Stimulated activated naive CD8-positive, alpha-beta T cell treated with anti-CD3 and anti-CD28 coated beads, Interleukin-15, Interleukin-2, amounts not matched to agents 100 ng/mL and 50 ng/mL, for 24 hours (primary cell): ENCODE measurements at regions not wholly inside any gene's neighbourhood (a gene's known extent, or its start where the extent isn't known, plus 50 kb on each side); places are given as distances from the start of the nearest gene placed in this dataset.

ENCODE experiments used
- H3K27ac Mint-ChIP-seq: one replicate; pipeline ENCODE4 v1.8.0; 2021; ENCODE audit warnings: mild to moderate bottlenecking, mixed read lengths
- H3K27me3 Mint-ChIP-seq: one replicate; pipeline ENCODE4 v1.8.0; 2021; ENCODE audit warnings: mixed read lengths
- H3K36me3 Mint-ChIP-seq: one replicate; pipeline ENCODE4 v1.8.0; 2021; ENCODE audit warnings: low read depth, mixed read lengths
- H3K4me1 Mint-ChIP-seq: one replicate; pipeline ENCODE4 v1.8.0; 2021; ENCODE audit warnings: low read depth, mixed read lengths
- H3K4me3 Mint-ChIP-seq: one replicate; pipeline ENCODE4 v1.8.0; 2021; ENCODE audit warnings: mild to moderate bottlenecking, mixed read lengths
- H3K9me3 Mint-ChIP-seq: one replicate; pipeline ENCODE4 v1.8.0; 2021; ENCODE audit warnings: mixed read lengths

DNA sequence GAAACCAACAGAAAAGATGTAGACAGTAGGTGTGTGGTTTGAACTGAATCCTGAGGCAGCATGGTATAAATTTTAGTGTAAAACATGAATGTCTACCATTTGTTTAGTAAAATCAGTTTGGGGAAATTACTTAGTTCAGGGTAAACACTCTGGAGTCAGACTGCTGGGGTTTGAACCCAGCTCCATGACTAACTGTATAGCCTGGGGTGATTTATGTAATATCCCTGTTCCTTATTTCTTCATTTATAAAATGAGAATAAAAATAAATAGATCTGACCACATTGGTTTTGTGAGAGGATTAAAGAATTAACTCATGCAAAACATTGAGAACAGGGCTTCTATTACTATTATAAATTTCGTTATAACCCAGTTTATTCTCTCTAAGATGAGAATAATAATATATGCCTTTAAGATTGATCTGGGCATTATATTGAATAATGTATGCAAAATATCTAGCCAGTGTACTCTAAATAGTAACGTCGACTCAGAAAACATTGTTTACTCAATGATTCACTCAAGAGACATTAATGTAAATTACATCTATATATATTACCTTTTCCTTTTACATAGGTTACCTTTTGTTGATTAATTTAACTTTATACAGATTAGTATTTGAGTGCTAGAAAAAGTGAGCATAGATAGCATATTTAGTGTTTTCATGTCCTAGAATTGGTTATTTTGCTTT lies 120.6 kb upstream of the KCNJ16 start:
- Mint-ChIP-seq H3K4me1 (no peaks in the 10 kb centered on the region), H3K36me3 (no peaks in the 10 kb centered on the region), H3K27ac (no peak overlapping the region), H3K27me3 (no peaks in the 10 kb centered on the region), H3K4me3 (no peak overlapping the region), H3K9me3 (peaks cover 5% of the 10 kb centered on the region)

DNA sequence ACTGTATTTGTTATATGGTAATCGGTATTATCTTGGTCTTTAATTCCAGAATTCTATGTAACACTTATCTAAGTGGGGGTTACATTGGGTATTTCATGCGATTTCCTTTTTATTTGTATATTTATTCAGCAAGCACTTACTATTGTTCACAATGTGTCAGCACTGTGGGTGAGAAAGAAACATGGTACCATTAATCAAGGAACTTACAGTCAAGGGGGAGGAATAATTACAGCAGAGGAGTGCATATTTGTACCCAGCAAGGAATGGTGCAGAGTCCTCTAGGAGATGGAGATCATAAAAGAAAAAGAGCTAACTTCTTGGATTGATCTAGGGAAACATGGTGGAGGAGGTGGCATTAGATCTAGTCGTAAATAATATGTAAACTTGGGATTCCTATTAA lies 117.0 kb upstream of the KCNJ16 start:
- no peaks in the 10 kb centered on the region for H3K9me3 Mint-ChIP-seq
- no peaks in the 10 kb centered on the region for H3K27me3 Mint-ChIP-seq
- H3K4me3 Mint-ChIP-seq = no peak overlapping the region
- no peaks in the 10 kb centered on the region for H3K4me1 Mint-ChIP-seq
- no peaks in the 10 kb centered on the region for H3K36me3 Mint-ChIP-seq
- H3K27ac Mint-ChIP-seq = no peak overlapping the region

DNA sequence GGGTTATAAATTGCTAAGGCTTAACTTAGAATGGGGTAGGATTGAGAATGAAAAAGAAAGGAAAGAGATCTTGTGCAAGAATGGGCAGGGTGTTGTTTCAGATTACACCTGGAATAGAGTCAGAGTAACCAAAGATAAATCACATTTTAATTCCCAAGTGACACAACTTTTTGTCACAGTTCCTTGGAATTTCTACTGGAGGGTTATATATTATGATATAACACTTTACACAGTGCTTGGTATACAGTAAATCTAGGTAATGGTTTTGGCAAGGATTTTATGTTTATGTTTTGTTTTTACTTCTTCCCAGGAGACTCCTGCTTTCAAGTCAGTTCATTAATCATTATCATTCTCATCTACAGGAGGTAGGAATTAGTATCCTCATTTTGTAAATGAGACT lies 115.7 kb upstream of the KCNJ16 start:
- Mint-ChIP-seq H3K27me3 (no peaks in the 10 kb centered on the region), H3K4me3 (no peak overlapping the region), H3K27ac (no peak overlapping the region), H3K9me3 (no peaks in the 10 kb centered on the region), H3K4me1 (no peaks in the 10 kb centered on the region), H3K36me3 (no peaks in the 10 kb centered on the region)

DNA sequence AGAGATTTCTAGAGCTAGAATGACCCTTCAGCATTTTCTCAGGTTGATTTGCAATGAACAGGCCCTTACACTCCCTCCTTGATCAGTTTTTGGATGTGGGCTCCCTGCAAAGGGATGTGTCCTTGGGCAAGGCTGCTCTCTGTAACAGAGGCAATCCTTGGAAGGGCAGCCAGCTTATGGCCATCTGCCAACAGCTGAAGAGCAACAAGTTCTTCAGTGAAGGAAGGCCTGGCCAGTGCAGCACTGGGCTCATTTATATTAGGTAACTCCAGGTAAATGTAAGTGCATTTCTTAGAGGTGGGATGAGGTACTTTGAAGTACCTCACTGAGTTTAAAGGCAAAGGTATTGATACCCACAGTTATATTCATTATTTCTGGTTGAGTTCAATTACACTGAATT lies 114.3 kb upstream of the KCNJ16 start:
- H3K4me1 Mint-ChIP-seq = no peaks in the 10 kb centered on the region
- no peak overlapping the region for H3K27ac Mint-ChIP-seq
- H3K9me3 Mint-ChIP-seq = no peaks in the 10 kb centered on the region
- H3K4me3 Mint-ChIP-seq = no peak overlapping the region
- no peaks in the 10 kb centered on the region for H3K36me3 Mint-ChIP-seq
- H3K27me3 Mint-ChIP-seq = peaks cover 3% of the 10 kb centered on the region

DNA sequence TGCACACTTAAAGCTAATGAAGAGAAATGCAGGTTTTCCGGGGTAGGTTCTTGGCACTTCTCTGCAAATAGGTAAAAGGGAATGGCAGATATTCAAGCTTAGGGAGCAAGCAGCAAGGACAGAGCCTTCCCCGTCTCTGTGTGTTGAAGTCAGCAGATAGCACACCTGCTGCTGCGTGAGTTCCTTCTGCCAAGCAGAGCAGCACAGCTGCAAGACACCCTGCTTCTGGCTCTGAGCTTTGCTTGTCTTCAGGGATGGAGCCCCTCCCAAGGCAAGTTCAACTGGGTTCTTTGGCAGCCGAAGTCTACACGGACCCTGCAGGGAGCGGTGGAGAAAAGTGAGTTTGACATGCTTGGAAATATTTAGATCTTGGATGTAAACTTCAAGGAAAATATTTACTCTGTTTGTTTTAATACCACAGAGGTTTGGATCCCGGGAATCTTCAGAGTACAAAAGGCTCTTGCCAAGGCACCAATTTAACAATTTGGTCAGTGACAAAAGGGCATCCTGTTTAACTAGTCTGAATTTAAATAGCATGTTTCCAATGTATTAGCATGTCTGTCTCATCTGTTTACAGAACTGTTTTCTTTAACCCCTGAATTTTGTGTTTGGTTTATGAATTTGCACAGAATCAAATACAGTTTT lies 113.4 kb upstream of the KCNJ16 start:
- Mint-ChIP-seq H3K9me3 (peaks cover 5% of the 10 kb centered on the region), H3K4me1 (no peaks in the 10 kb centered on the region), H3K27me3 (peaks cover 3% of the 10 kb centered on the region), H3K36me3 (no peaks in the 10 kb centered on the region), H3K27ac (no peak overlapping the region), H3K4me3 (no peak overlapping the region)

DNA sequence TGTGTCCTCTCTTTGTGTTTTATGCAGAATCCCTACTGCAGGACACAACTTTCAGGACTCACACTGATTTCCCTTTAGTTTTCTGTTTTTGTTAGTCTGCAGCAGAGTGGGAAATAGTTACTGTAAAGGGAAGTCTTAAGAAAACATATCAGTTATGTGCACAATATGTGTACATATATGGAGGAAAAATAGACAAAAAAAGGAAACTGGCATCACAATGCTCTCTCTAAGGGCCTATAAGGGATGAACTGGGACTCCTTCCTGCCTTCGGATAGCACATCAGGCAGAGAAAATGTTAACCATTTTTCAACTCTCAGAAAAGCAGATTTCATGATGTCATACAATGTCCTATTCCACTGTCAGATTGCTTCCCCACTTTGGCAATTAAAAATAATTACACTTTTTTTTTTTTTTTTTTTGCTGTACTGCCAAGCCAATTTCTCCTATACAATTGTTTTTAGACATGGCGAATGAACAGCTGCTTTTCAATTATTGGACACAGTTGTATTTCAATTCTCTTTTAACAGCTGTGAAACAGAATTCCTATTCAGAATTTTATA lies 112.5 kb upstream of the KCNJ16 start:
- Mint-ChIP-seq H3K9me3 (peaks cover 5% of the 10 kb centered on the region), H3K27me3 (peaks cover 3% of the 10 kb centered on the region), H3K36me3 (no peaks in the 10 kb centered on the region), H3K4me1 (no peaks in the 10 kb centered on the region), H3K27ac (no peak overlapping the region), H3K4me3 (no peak overlapping the region)

DNA sequence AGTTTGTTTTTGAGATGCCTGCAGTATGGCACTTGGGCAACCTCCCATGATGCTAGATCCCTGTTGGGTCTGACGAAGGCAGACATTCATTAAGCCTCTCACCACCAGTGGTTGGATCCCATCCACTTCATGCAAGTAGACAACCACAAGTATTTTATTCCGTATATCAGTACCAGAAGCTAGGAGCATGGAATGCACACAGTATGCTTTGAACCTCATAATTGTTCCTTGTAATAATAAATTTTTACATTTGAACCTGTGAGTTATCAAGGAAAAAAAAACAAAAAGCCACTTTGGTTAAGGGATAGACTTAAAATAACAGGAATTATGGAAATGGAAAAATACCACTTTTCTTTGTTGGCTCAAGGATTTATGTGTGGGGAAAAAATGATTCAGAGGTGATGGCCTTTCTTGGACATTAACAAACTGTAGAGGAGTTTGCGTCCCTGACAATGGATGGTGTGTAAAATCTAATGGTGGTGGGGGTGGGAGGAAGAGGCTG lies 107.1 kb upstream of the KCNJ16 start:
- Mint-ChIP-seq H3K36me3 (no peaks in the 10 kb centered on the region), H3K9me3 (peaks cover 5% of the 10 kb centered on the region), H3K27ac (no peak overlapping the region)

DNA sequence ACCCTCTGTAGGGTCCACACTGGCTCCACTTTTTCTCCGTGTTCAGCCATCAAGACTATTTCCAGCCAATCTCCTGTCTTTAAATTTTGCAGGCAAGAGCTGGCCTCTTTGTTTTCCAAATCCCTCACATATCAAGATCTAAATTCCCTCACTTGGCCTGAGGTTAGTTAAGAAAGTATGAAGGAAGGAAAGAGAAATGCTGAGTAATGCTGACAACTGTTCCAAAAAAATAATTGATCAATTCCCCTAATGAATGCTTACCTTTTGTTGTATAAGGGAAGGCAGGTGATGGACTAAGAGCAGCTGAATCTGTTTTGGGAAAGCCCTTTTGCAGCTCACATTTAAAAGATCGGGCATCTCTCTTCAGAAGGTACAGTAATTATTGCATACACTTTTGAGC lies 105.1 kb upstream of the KCNJ16 start:
- H3K4me1 Mint-ChIP-seq = no peaks in the 10 kb centered on the region
- peaks cover 8% of the 10 kb centered on the region for H3K9me3 Mint-ChIP-seq
- no peak overlapping the region for H3K27ac Mint-ChIP-seq
- H3K36me3 Mint-ChIP-seq = no peaks in the 10 kb centered on the region
- H3K27me3 Mint-ChIP-seq = peaks cover 3% of the 10 kb centered on the region
- H3K4me3 Mint-ChIP-seq = no peak overlapping the region

More for the DNA sequence above, 107.1 kb upstream of the KCNJ16 start:
- Mint-ChIP-seq H3K4me3 (no peak overlapping the region), H3K27me3 (peaks cover 3% of the 10 kb centered on the region), H3K4me1 (no peaks in the 10 kb centered on the region)

DNA sequence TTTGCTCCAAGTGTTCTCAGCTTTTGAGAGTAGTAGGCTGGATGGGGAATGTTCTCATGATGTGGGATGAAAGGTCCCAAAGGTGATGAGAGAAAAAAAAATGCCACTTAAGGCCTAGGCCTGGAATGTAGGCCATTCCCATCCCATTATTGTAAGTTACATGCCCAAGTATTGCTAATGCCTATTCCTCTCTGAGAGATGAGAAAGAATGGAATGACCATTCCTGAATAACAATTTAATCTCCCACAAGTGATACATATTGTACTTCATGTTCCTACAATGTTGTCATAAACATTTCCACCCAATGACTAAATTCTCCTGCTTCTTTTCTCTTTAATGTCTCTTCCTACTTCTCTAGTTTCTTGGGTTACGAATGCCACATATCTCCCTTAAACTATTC lies 102.8 kb upstream of the KCNJ16 start:
- H3K36me3 Mint-ChIP-seq = no peaks in the 10 kb centered on the region
- peaks cover 3% of the 10 kb centered on the region for H3K9me3 Mint-ChIP-seq
- no peaks in the 10 kb centered on the region for H3K4me1 Mint-ChIP-seq
- H3K27ac Mint-ChIP-seq = no peak overlapping the region
- H3K4me3 Mint-ChIP-seq = no peak overlapping the region
- no peaks in the 10 kb centered on the region for H3K27me3 Mint-ChIP-seq

DNA sequence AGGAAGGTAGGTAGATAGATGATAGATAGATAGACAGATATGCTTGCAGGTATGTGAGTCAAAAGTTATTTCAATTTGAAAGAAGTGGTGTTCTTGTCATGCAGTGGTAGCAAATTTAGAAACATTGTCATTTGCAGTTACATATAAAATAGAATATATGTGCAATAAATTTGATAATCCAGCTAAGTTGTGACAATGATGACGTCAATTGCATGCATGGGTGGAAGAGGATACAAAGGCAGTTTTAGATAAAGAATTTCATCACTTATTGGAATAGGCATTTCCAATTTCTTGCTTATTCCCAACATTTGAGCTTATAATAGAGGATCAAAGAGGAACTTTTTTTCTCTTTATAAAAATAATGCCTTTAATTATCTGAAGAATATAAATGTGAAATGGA lies 99.2 kb upstream of the KCNJ16 start:
- Mint-ChIP-seq H3K9me3 (peaks cover 3% of the 10 kb centered on the region), H3K4me1 (no peaks in the 10 kb centered on the region), H3K27ac (no peak overlapping the region), H3K36me3 (no peaks in the 10 kb centered on the region), H3K4me3 (no peak overlapping the region), H3K27me3 (no peaks in the 10 kb centered on the region)

DNA sequence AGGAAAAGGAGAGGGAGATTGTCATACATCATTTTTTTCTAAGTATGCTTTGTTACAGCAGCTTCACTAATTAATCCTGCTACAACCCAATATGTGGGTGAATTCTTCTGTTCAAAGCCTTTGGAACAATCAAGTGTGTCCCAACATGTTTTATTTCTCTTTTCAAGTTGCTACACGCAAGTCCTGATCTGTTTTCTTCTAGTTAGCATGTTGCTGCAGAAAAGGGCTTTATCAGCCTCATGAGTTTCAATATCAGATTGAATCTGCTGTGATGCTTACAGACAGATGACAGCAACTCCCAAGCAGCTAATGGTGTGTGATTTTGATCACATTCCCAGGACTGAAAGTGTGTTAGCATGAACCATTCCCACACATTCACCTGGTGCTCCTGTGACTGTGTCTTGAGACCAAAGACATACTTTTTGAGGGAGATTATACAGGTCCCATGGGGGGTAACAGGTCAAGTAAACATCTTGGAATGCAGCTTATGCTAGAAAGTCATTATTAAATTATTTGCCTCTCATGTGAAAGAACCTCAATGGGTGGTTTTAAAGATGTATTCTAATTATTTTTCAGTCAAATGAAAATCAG lies 96.9 kb upstream of the KCNJ16 start:
- Mint-ChIP-seq H3K27me3 (no peaks in the 10 kb centered on the region), H3K4me3 (no peak overlapping the region), H3K27ac (no peak overlapping the region), H3K4me1 (no peaks in the 10 kb centered on the region), H3K36me3 (no peaks in the 10 kb centered on the region), H3K9me3 (peaks cover 3% of the 10 kb centered on the region)

DNA sequence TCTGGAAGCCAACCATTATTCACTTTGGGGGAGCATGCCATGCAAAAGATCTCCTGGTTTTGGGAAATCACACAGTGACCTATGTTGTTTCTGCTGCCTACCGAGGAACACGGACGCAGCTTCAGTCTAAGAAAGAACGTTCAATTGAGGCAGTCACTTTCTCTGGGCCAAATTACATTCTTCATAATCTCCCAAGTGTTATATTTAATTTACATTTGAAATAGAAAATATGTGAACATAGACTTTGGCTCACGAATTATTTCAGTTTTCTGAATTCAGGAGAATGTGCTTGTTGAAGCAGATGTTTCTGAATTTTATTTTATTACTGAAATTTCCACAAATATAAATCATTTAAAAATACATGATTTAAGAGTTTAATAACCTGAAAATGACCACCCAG lies 93.6 kb upstream of the KCNJ16 start:
- no peaks in the 10 kb centered on the region for H3K27me3 Mint-ChIP-seq
- H3K4me1 Mint-ChIP-seq = no peaks in the 10 kb centered on the region
- H3K36me3 Mint-ChIP-seq = no peaks in the 10 kb centered on the region
- peaks cover under 1% of the 10 kb centered on the region for H3K9me3 Mint-ChIP-seq
- H3K4me3 Mint-ChIP-seq = no peak overlapping the region
- no peak overlapping the region for H3K27ac Mint-ChIP-seq

DNA sequence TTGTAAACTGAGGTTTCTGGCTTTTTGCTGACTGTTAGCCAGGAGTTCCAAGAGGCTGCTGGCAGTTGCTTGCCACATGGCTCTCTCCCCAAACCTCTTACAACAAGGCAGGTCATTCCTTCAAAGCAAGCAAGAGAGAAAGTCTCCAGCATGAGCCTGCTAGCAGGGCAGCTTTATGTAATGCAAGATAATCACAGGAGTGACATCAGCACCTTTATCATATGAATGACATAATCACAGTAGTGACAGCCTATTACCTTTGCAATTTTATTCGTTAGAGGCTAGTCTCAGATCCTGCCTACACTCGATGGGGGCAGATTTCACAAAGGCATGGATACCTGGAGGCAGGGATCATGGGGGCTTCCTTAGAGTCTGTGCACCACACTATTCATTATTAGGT lies 79.5 kb upstream of the KCNJ16 start:
- Mint-ChIP-seq H3K27ac (no peak overlapping the region), H3K9me3 (peaks cover 5% of the 10 kb centered on the region), H3K4me3 (no peak overlapping the region), H3K27me3 (no peaks in the 10 kb centered on the region), H3K4me1 (no peaks in the 10 kb centered on the region), H3K36me3 (no peaks in the 10 kb centered on the region)

DNA sequence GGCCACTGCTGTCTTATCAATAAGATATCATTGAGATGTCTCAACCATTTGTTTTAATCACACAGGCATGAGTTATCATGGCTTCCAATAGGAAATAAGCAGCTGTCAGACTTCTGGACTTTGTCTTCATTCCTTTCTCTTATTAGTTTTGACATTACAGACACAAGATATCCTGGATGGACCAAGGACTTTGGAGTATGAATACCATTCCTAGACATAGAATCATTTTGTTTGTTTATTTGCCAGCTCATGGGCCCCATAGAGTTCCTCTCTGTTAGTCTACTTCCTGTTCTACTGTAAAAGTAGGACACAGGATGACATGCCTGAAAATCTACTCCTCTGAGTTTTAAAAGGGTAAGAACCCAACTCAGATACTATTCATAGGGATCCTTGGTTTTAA lies 77.7 kb upstream of the KCNJ16 start:
- H3K9me3 Mint-ChIP-seq = peaks cover 5% of the 10 kb centered on the region
- H3K36me3 Mint-ChIP-seq = no peaks in the 10 kb centered on the region
- H3K4me3 Mint-ChIP-seq = no peak overlapping the region
- no peaks in the 10 kb centered on the region for H3K27me3 Mint-ChIP-seq
- H3K27ac Mint-ChIP-seq = no peak overlapping the region
- H3K4me1 Mint-ChIP-seq = no peaks in the 10 kb centered on the region

DNA sequence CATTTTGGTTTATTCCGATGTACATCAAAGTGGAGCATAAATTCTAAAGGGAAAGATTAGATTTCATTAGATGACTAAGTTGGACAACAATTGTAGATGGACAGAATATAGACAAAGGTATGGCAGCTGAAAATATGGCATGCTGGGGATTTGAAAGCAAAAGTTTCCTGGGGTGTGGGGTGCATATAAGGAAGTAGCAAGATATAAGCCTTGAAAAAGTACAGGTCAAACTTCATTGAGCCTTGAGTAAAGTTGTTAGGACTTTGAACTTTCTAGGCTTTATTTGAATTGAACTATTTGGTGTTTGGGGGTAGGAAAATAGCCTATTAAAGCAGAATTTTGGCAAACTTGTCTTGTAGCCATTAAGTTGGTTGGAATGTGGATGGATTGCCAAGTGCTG lies 75.8 kb upstream of the KCNJ16 start:
- Mint-ChIP-seq H3K4me3 (no peak overlapping the region), H3K4me1 (no peaks in the 10 kb centered on the region)

More for the DNA sequence above, 75.8 kb upstream of the KCNJ16 start:
- peaks cover 10% of the 10 kb centered on the region for H3K9me3 Mint-ChIP-seq
- H3K27me3 Mint-ChIP-seq = no peaks in the 10 kb centered on the region
- no peak overlapping the region for H3K27ac Mint-ChIP-seq
- no peaks in the 10 kb centered on the region for H3K36me3 Mint-ChIP-seq
